Esophagus muscularis mucosa (tissue), 4 donors: ENCODE measurements at regions not wholly inside any gene's neighbourhood (a gene's known extent, or its start where the extent isn't known, plus 50 kb on each side); places are given as distances from the start of the nearest gene placed in this dataset.

ENCODE experiments used
- DNase-seq: peaks from one replicate; pipeline ENCODE4 v3.0.0-alpha.2; 2017; ENCODE audit errors: extremely low spot score
- H3K27ac ChIP-seq, 4 donors: fragments of 200-600 bp; sonication (generic); replicated peaks in 1 of 4; 1 replicate in 3 of 4; 2 replicates in 1 of 4; pipeline ENCODE4 v1.5.1; 2016 to 2019; ENCODE audit warnings: mild to moderate bottlenecking in 1 of 4
- H3K27me3 ChIP-seq, 4 donors: fragments of 200-600 bp; sonication (generic); one replicate each; pipeline versions ENCODE4 v1.5.1 to v1.6.0; 2016 to 2019
- H3K36me3 ChIP-seq, 4 donors: fragments of 200-600 bp; sonication (generic); one replicate each; pipeline ENCODE4 v1.5.1; 2016 to 2019
- H3K4me1 ChIP-seq, 4 donors: fragments of 200-600 bp; sonication (generic); one replicate each; pipeline ENCODE4 v1.5.1; 2016 to 2019
- H3K4me3 ChIP-seq, 4 donors: fragments of 200-600 bp; sonication (generic); 1 replicate in 2 of 4; 2 replicates in 2 of 4; pipeline ENCODE4 v1.5.1; 2016 to 2019; ENCODE audit warnings: mild to moderate bottlenecking in 4 of 4, moderate library complexity in 1 of 4
- H3K9me3 ChIP-seq, 4 donors: fragments of 200-600 bp; sonication (generic); 1 replicate in 3 of 4; 2 replicates in 1 of 4; pipeline ENCODE4 v1.5.1; 2016 to 2019
- CTCF ChIP-seq, 3 experiments: fragments of 200-600 bp in 2 of 3; fragments of 450-650 bp in 1 of 3; sonication (generic) in 2 of 3; IDR thresholded peaks; one replicate each; pipeline ENCODE4 v1.5.1; 2017 to 2019; ENCODE audit warnings: antibody characterized with exemption in 3 of 3, mild to moderate bottlenecking in 2 of 3, moderate library complexity in 1 of 3
- EP300 ChIP-seq: sonication (generic); formaldehyde crosslinking; IDR thresholded peaks from one replicate; pipeline ENCODE4 v1.6.1; 2017; ENCODE audit warnings: antibody characterized with exemption
- POLR2A ChIP-seq: fragments of 450-650 bp; IDR thresholded peaks from one replicate; pipeline ENCODE4 v1.6.1; 2017; ENCODE audit warnings: antibody characterized with exemption, moderate library complexity, mild to moderate bottlenecking, low read depth
- POLR2AphosphoS5 ChIP-seq, 2 donors: sonication (generic); formaldehyde crosslinking; IDR thresholded peaks; one replicate each; pipeline ENCODE4 v1.6.1; 2017; ENCODE audit warnings: antibody characterized with exemption in 2 of 2
- WGBS: methylation state at CpG from one replicate; pipeline ENCODE4 v1.1.5; 2018; 5-methylcytosine and 5-hydroxymethylcytosine counted together
- intact Hi-C: fragments of 100-400 bp; cut with DNase I; formaldehyde crosslinking; loops from one replicate; pipeline ENCODE4 v1.15.1; 2023

DNA sequence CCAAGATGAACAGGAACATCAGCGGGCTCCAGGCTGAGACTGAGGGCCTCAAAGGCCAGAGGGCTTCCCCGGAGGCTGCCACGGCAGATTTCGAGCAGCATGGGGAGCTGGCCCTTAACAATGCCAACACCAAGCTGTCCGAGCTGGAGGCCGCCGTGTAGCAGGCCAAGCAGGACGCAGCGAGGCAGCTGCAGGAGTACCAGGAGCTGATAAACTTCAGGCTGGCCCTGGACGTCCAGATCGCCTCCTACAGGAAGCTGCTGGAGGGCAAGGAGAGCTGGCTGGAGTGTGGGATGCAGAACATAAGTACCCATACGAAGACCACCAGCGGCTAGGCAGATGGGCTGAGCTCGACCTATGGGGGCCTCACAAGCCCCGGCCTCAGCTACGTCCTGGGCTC, 823.4 kb upstream of the NEGR1 start:
- Histone ChIP-seq H3K27me3 (no peaks in the 10 kb centered on the region), H3K4me3 (no peak overlapping the region), H3K27ac (no peak overlapping the region), H3K9me3 (peaks cover 0 to 6% (median 1%) of the 10 kb centered on the region in 4 donors), H3K36me3 (no peaks in the 10 kb centered on the region), H3K4me1 (no peaks in the 10 kb centered on the region)
- no peak for DNase-seq
- no peak for TF ChIP-seq EP300
- TF ChIP-seq POLR2A, result no peak
- TF ChIP-seq POLR2AphosphoS5 (IDR thresholded peaks at IDR 0.05), result no peak
- no peak for TF ChIP-seq CTCF (IDR thresholded peaks at IDR 0.05)
- intact Hi-C loops, result no loop called here
- WGBS, result 92% methylated on average over 15 of the region's 16 CpGs

DNA sequence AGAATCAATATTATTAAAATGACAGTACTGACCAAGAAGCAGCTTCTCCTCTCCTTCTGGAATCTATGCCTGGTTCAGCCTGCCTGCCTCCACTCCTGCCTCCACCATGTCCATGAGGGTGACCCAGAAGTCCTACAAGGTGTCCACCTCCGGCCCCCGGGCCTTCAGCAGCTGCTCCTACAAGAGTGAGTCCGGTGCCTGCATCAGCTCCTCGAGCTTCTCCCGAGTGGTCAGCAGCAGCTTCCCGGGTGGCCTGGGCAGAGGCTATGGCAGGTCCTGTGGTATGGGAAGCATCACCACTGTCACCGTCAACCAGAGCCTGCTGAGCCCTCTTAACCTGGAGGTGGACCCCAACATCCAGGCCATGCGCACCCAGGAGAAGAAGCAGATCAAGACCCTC, 822.4 kb upstream of the NEGR1 start:
- Histone ChIP-seq H3K4me1 (no peaks in the 10 kb centered on the region), H3K27me3 (no peaks in the 10 kb centered on the region), H3K9me3 (peaks cover 0 to 6% (median 1%) of the 10 kb centered on the region in 4 donors), H3K36me3 (no peaks in the 10 kb centered on the region), H3K4me3 (no peak overlapping the region), H3K27ac (no peak overlapping the region)
- no peak for DNase-seq
- TF ChIP-seq EP300 (no peak), POLR2AphosphoS5 (IDR thresholded peaks at IDR 0.05) (no peak), CTCF (IDR thresholded peaks at IDR 0.05) (no peak), POLR2A (no peak)
- 88% methylated on average over 7 of the region's 8 CpGs for WGBS
- intact Hi-C loops, result no loop called here

GRCh38 chr1:73100216-73100615, 817.9 kb upstream of the NEGR1 start:
- Histone ChIP-seq H3K9me3 (peaks cover 0 to 6% (median 0%) of the 10 kb centered on the region in 4 donors), H3K27me3 (no peaks in the 10 kb centered on the region), H3K4me1 (no peaks in the 10 kb centered on the region), H3K4me3 (no peak overlapping the region), H3K36me3 (no peaks in the 10 kb centered on the region), H3K27ac (no peak overlapping the region)
- no peak for TF ChIP-seq CTCF (IDR thresholded peaks at IDR 0.05)
- no peak for TF ChIP-seq EP300
- TF ChIP-seq POLR2A, result no peak
- TF ChIP-seq POLR2AphosphoS5 (IDR thresholded peaks at IDR 0.05), result no peak
- DNase-seq, result no peak
- WGBS, result 75% methylated on average over 4 of the region's 4 CpGs
- intact Hi-C loops, result no loop called here

GRCh38 chr1:73097917-73098316, 815.6 kb upstream of the NEGR1 start:
- Histone ChIP-seq H3K4me1 (no peaks in the 10 kb centered on the region), H3K36me3 (no peaks in the 10 kb centered on the region), H3K27ac (no peak overlapping the region), H3K4me3 (no peak overlapping the region), H3K9me3 (peaks cover 0 to 5% (median under 1%) of the 10 kb centered on the region in 4 donors), H3K27me3 (no peaks in the 10 kb centered on the region)
- no peak for TF ChIP-seq EP300
- no peak for TF ChIP-seq POLR2A
- no peak for TF ChIP-seq CTCF (IDR thresholded peaks at IDR 0.05)
- no peak for TF ChIP-seq POLR2AphosphoS5 (IDR thresholded peaks at IDR 0.05)
- intact Hi-C loops, result no loop called here
- no peak for DNase-seq

DNA sequence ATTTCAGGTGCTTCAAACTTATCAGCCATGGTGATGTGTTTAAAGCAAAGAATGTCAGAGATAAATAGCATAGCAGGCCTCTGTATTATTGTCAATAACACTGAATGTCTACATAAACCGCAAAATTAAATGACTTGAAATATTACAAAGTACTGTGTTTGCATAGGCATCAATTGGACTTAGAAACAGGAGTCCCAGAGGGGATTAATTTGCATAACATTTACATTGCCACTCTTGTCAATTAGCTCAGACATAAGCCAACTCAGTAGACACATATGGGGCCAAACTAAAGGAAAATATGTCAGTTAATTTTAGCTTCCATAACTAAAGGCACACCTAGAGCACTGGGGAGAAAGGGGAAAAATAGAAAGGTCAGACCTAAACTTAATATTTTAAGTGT, 814.5 kb upstream of the NEGR1 start:
- H3K4me3 ChIP-seq, result no peak overlapping the region
- intact Hi-C loops, result no loop called here
- H3K36me3 ChIP-seq, result no peaks in the 10 kb centered on the region
- H3K27ac ChIP-seq, result no peak overlapping the region
- TF ChIP-seq POLR2AphosphoS5 (IDR thresholded peaks at IDR 0.05), result no peak
- TF ChIP-seq EP300, result no peak
- TF ChIP-seq POLR2A, result no peak
- TF ChIP-seq CTCF (IDR thresholded peaks at IDR 0.05), result no peak
- H3K4me1 ChIP-seq, result no peaks in the 10 kb centered on the region
- WGBS, result 80% methylated on average over 1 of the region's 1 CpG
- DNase-seq, result no peak
- H3K9me3 ChIP-seq, result peaks cover 0 to 4% (median 0%) of the 10 kb centered on the region in 4 donors
- no peaks in the 10 kb centered on the region for H3K27me3 ChIP-seq
